K562 (cell line): ENCODE measurements at regions not wholly inside any gene's neighbourhood (a gene's known extent, or its start where the extent isn't known, plus 50 kb on each side); places are given as distances from the start of the nearest gene placed in this dataset.
A peak's percentile ranks its signal among the peaks of the same experiment; 100 is the strongest.

Experiments used
- ATAC-seq: fragments of 200-7000 bp; cut with Tn5 transposase; 3 replicates; pipeline ENCODE4 v1.9.1; 2020; ENCODE audit warnings: moderate library complexity
- BruUV-seq: library from RNA; stranded (reverse); fragments of 400-500 nt; replicated peaks from 2 replicates; lab custom pipeline; 2021; lab: Mats Ljungman, UMichigan
- CTCF ChIA-PET: fragments of 300-600 bp; formaldehyde crosslinking; extraction: SDS; loops from one replicate; lab custom pipeline; 2021; ENCODE audit warnings: low intra/inter-chr PET ratio; lab: Yijun Ruan, JAX
- POLR2A ChIA-PET: fragments of 300-600, 350-650 bp; sonication (Branson Sonifier 250); formaldehyde crosslinking; extraction: SDS; loops from one replicate; lab custom pipeline; 2021; ENCODE audit warnings: antibody characterized with exemption, inconsistent platforms; lab: Yijun Ruan, JAX
- DNase-seq, 4 experiments: peaks; one replicate each; pipeline versions ENCODE4 v3.0.0 to v3.0.0-alpha.2; 2011 to 2018; ENCODE audit warnings: low spot score in 3 of 4, mixed read lengths in 3 of 4; ENCODE audit errors: extremely low read depth in 1 of 4
- FAIRE-seq: peaks from 2 replicates; lab custom pipeline; 2011; peaks lifted over from hg19 to GRCh38; lab: Jason Lieb, UNC
- H2AFZ ChIP-seq: 2 replicates; pipeline ENCODE4 v1.6.0; 2011; ENCODE audit warnings: low read depth, low read length, control low read depth, inconsistent platforms
- H3K27ac ChIP-seq: fragments of 200-600 bp; 3 replicates; pipeline ENCODE4 v1.8.0; 2011; ENCODE audit warnings: low read depth, mild to moderate bottlenecking, control low read depth, inconsistent platforms, low read length, moderate library complexity, mixed read lengths; ENCODE audit errors: extremely low read depth
- H3K27me3 ChIP-seq, 2 experiments: fragments of 300-600 bp in 1 of 2; 2 replicates in 1 of 2; 3 replicates in 1 of 2; pipeline versions ENCODE4 v1.6.0 to v1.8.0; 2011; ENCODE audit warnings: inconsistent platforms in 2 of 2, low read length in 2 of 2, mild to moderate bottlenecking in 1 of 2, mixed read lengths in 1 of 2, moderate library complexity in 1 of 2; ENCODE audit not compliant: control insufficient read depth in 2 of 2, insufficient read depth in 2 of 2
- H3K36me3 ChIP-seq: fragments of 300-600 bp; 3 replicates; pipeline ENCODE4 v1.8.0; 2011; ENCODE audit warnings: mild to moderate bottlenecking, low read length, inconsistent platforms; ENCODE audit not compliant: control insufficient read depth, insufficient read depth
- H3K4me1 ChIP-seq, 2 experiments: fragments of 200-600 bp in 1 of 2; replicated peaks in 1 of 2; 2 replicates in 1 of 2; 3 replicates in 1 of 2; pipeline versions ENCODE4 v1.5.1 to v1.8.0; 2011; ENCODE audit warnings: inconsistent platforms in 2 of 2, low read length in 2 of 2, mild to moderate bottlenecking in 1 of 2, mixed read lengths in 1 of 2, moderate library complexity in 1 of 2; ENCODE audit not compliant: control insufficient read depth in 2 of 2, insufficient read depth in 2 of 2
- H3K4me2 ChIP-seq: 2 replicates; pipeline ENCODE4 v1.6.1; 2011; ENCODE audit warnings: low read length, control low read depth, inconsistent platforms, mixed read lengths; ENCODE audit not compliant: insufficient read depth
- H3K4me3 ChIP-seq: fragments of 200-600 bp; sonication (generic), shearing (Covaris generic); 2 replicates; pipeline ENCODE4 v1.5.1; 2016; ENCODE audit warnings: control low read depth, inconsistent platforms
- H3K79me2 ChIP-seq: fragments of 200-600 bp; 3 replicates; pipeline ENCODE4 v1.8.0; 2011; ENCODE audit warnings: low read length, inconsistent platforms; ENCODE audit not compliant: control insufficient read depth, insufficient read depth
- H3K9ac ChIP-seq, 2 experiments: 2 replicates each; pipeline versions ENCODE4 v1.6.0 to v1.6.1; 2011; ENCODE audit warnings: low read depth in 2 of 2, low read length in 2 of 2, control low read depth in 1 of 2, inconsistent platforms in 1 of 2, mild to moderate bottlenecking in 1 of 2, mixed read lengths in 1 of 2; ENCODE audit not compliant: insufficient read depth in 1 of 2
- H3K9me1 ChIP-seq: one replicate; pipeline ENCODE4 v1.6.0; 2011; ENCODE audit warnings: inconsistent platforms, mild to moderate bottlenecking, low read length, moderate library complexity; ENCODE audit not compliant: control insufficient read depth, insufficient read depth
- H3K9me3 ChIP-seq: replicated peaks from 2 replicates; pipeline ENCODE4 v1.5.1; 2011; ENCODE audit warnings: low read depth, low read length, inconsistent platforms; ENCODE audit not compliant: control insufficient read depth, insufficient read depth
- H4K20me1 ChIP-seq: replicated peaks from 2 replicates; pipeline ENCODE4 v1.6.1; 2011; ENCODE audit warnings: low read length, inconsistent platforms, mixed read lengths; ENCODE audit not compliant: control insufficient read depth, insufficient read depth
- CBFA2T2 ChIP-seq: fragments of 450-650 bp; conservative IDR thresholded peaks from 2 replicates; pipeline ENCODE4 v1.6.1; 2017; ENCODE audit warnings: mild to moderate bottlenecking
- CBFA2T3 ChIP-seq: fragments of 450-650 bp; IDR thresholded peaks from 2 replicates; pipeline ENCODE4 v1.6.1; 2017
- CBX3 ChIP-seq, 2 experiments: IDR thresholded peaks; 1 replicate in 1 of 2; 2 replicates in 1 of 2; pipeline ENCODE4 v1.6.1; 2012; ENCODE audit warnings: inconsistent platforms in 2 of 2, low read length in 2 of 2, borderline replicate concordance in 1 of 2, control low read depth in 1 of 2
- CBX5 ChIP-seq: IDR thresholded peaks from 2 replicates; pipeline ENCODE4 v1.6.1; 2014; ENCODE audit warnings: low read depth, borderline replicate concordance
- CC2D1A ChIP-seq: fragments of 450-650 bp; IDR thresholded peaks from 2 replicates; pipeline ENCODE4 v1.6.1; 2017; ENCODE audit warnings: mild to moderate bottlenecking
- HMBOX1 ChIP-seq: sonication (generic); IDR thresholded peaks from 2 replicates; pipeline ENCODE4 v1.6.1; 2016
- MAFK ChIP-seq: IDR thresholded peaks from 2 replicates; pipeline ENCODE4 v1.6.1; 2011; ENCODE audit warnings: low read length, improper control_type of control experiment
- NFE2 ChIP-seq: IDR thresholded peaks from 2 replicates; pipeline ENCODE4 v1.6.1; 2014; ENCODE audit warnings: antibody characterized with exemption, low read depth
- NFE2L1 ChIP-seq: fragments of 450-650 bp; IDR thresholded peaks from 2 replicates; pipeline ENCODE4 v1.6.1; 2016; ENCODE audit warnings: missing genetic modification characterization, low read depth, mild to moderate bottlenecking, missing compliant biosample characterization, moderate library complexity, borderline replicate concordance
- NFIC ChIP-seq: fragments of 450-650 bp; IDR thresholded peaks from 2 replicates; pipeline ENCODE4 v1.6.1; 2017; ENCODE audit warnings: mild to moderate bottlenecking, inconsistent platforms
- SMARCA4 ChIP-seq: fragments of 450-650 bp; IDR thresholded peaks from 2 replicates; pipeline ENCODE4 v1.6.1; 2016
- TARDBP ChIP-seq: fragments of 450-650 bp; IDR thresholded peaks from 2 replicates; pipeline ENCODE4 v1.6.1; 2016
- ZBTB40 ChIP-seq, 2 experiments: fragments of 450-650 bp in 1 of 2; sonication (generic) in 1 of 2; formaldehyde crosslinking in 1 of 2; IDR thresholded peaks; 2 replicates each; pipeline versions ENCODE4 v1.7.1 to v1.9.0; 2016 to 2022; ENCODE audit warnings: inconsistent platforms in 1 of 2, mild to moderate bottlenecking in 1 of 2, missing genetic modification reagents in 1 of 2
- ZNF134 ChIP-seq: fragments of 250-450 bp; sonication (Bioruptor Pico); conservative IDR thresholded peaks from 2 replicates; pipeline ENCODE4 v1.4.0; 2020
- ZNF24 ChIP-seq: fragments of 450-650 bp; IDR thresholded peaks from 2 replicates; pipeline ENCODE4 v1.6.1; 2016
- WGBS: fragments of 100-300 bp; shearing (Covaris generic); methylation state at CpG from one replicate; pipeline ENCODE4 v1.1.6; 2016; ENCODE audit warnings: low coverage, mixed read lengths; ENCODE audit not compliant: insufficient coverage; ENCODE audit errors: missing lambda C conversion rate; 5-methylcytosine and 5-hydroxymethylcytosine counted together
- in situ Hi-C: fragments of 300-500 bp; cut with MboI; formaldehyde crosslinking; loops from 4 replicates; pipeline ENCODE4 v1.15.0; 2018; ENCODE audit warnings: inconsistent platforms, mixed read lengths
- intact Hi-C: fragments of 100-400 bp; cut with micrococcal nuclease; formaldehyde crosslinking; loops from 2 replicates; pipeline ENCODE4 v1.14.2; 2022

GRCh38 chr3:20352546-20353179, 166.7 kb upstream of the SGO1 start:
- CTCF ChIA-PET: no interaction called here
- intact Hi-C loops: no loop called here
- ATAC-seq (peak; percentile 93), DNase-seq (peak in 2 of 4 experiments; percentile 55 to 78), FAIRE-seq (peak; percentile 59)
- Histone ChIP-seq H3K9ac (no peak overlapping the region), H3K36me3 (no peaks in the 10 kb centered on the region), H3K9me1 (no peaks in the 10 kb centered on the region), H3K4me2 (no peak overlapping the region), H3K9me3 (no peaks in the 10 kb centered on the region), H3K4me3 (no peak overlapping the region), H3K4me1 (peaks cover 0 to 2% of the 10 kb centered on the region in 2 experiments; a peak in 2 of 5 replicates), H3K27ac (peak overlapping the region; percentile 29; the same call in 1 of the 3 replicates), H3K27me3 (no peaks in the 10 kb centered on the region), H3K79me2 (no peaks in the 10 kb centered on the region), H4K20me1 (no peaks in the 10 kb centered on the region), H2AFZ (peak overlapping the region; percentile 54)
- BruUV-seq: no TSS peak
- in situ Hi-C loops: no loop called here
- WGBS: 3% methylated on average over 3 of the region's 3 CpGs
- POLR2A ChIA-PET: no interaction called here
- TF ChIP-seq CBFA2T3: peak; percentile 83
- TF ChIP-seq NFE2: peak; percentile 94
- no peak for TF ChIP-seq TARDBP
- TF ChIP-seq CC2D1A: peak; percentile 51; the same call in 1 of the 2 replicates
- peak in 1 of 2 experiments; percentile 54; a peak in 1 of 3 replicates for TF ChIP-seq CBX3 (IDR thresholded peaks at IDR 0.05; ENCODE audit: borderline replicate concordance in 1 of 2, low read length in 2 of 2)
- 0 out of 2 replicates have a peak, but pooled peaks have one; percentile 25 for TF ChIP-seq HMBOX1
- peak; percentile 64 for TF ChIP-seq CBFA2T2
- TF ChIP-seq SMARCA4: peak; percentile 82
- TF ChIP-seq MAFK: peak; percentile 73
- peak; percentile 53; the same call in 1 of the 2 replicates for TF ChIP-seq CBX5
- TF ChIP-seq NFE2L1 (tag): no peak
- peak; percentile 51; the same call in 1 of the 2 replicates for TF ChIP-seq ZNF24
- 0 out of 2 replicates have a peak, but pooled peaks have one; percentile 20 for TF ChIP-seq NFIC
- no peak for TF ChIP-seq ZBTB40 (IDR thresholded peaks at IDR 0.05)
- no peak for TF ChIP-seq ZBTB40 (CRISPR knock-in tag; IDR thresholded peaks at IDR 0.05)
- TF ChIP-seq ZNF134 (CRISPR knock-in tag): peak; percentile 57; the same call in 1 of the 2 replicates
